ENCODE measurements at regions not wholly inside any gene's neighbourhood (a gene's known extent, or its start where the extent isn't known, plus 50 kb on each side); places are given as distances from the start of the nearest gene placed in this dataset.

- TF ChIP-seq CTCF (optimal IDR thresholded peaks at IDR 0.05 in 1 of 3, IDR thresholded peaks at IDR 0.05 in 1 of 3, conservative IDR thresholded peaks at IDR 0.05 in 1 of 3; ENCODE audit: extremely low read depth in 1 of 3, insufficient read depth in 2 of 3, low read length in 3 of 3) (no peak), EZH2 (IDR thresholded peaks at IDR 0.05; ENCODE audit: low read length) (no peak)
Observed at GRCh38 chr9:15113288-15113687, 193.7 kb downstream of the TTC39B start.
